Right ventricle myocardium inferior (tissue), 1 donor: ENCODE measurements at regions not wholly inside any gene's neighbourhood (a gene's known extent, or its start where the extent isn't known, plus 50 kb on each side); places are given as distances from the start of the nearest gene placed in this dataset.

Experiments used
- ATAC-seq: fragments of 200-7000 bp; cut with Tn5 transposase; one replicate; pipeline ENCODE4 v1.9.1; 2020; ENCODE audit warnings: mild to moderate bottlenecking, moderate library complexity
- DNase-seq: peaks from one replicate; pipeline ENCODE4 v3.0.0; 2021; ENCODE audit errors: missing footprints
- intact Hi-C: fragments of 100-400 bp; cut with DNase I; formaldehyde crosslinking; loops from one replicate; pipeline ENCODE4 v1.11.0; 2022
- donor health status: DM: no; HTN: yes; CAD: no; lungs with severe emphysema.

DNA sequence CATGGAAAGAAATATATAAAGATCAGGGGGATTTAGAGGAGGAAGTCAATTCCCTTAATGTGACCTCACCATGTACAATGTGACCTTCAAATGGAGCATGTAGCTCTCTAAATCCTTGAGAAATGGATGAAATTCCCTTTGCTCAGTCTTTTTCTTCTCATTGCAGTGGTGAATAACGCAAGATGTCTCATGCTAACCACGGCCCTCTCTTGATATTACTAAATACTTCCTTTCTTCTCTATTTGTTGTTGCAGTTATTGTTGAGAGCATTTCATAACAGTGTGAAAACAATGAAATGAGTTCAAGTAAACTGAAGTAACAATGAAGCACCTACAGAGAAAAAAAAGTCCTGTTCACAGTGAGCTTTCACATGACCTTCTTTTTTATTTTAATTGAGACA lies 55.6 kb downstream of the ZNF281 start:
- intact Hi-C loops = no loop called here
- DNase-seq (no peak), ATAC-seq (no peak)

- intact Hi-C loops = no loop called here
- ATAC-seq (no peak), DNase-seq (no peak)
Observed at GRCh38 chr1:200353232-200353631, 56.6 kb downstream of the ZNF281 start.

DNA sequence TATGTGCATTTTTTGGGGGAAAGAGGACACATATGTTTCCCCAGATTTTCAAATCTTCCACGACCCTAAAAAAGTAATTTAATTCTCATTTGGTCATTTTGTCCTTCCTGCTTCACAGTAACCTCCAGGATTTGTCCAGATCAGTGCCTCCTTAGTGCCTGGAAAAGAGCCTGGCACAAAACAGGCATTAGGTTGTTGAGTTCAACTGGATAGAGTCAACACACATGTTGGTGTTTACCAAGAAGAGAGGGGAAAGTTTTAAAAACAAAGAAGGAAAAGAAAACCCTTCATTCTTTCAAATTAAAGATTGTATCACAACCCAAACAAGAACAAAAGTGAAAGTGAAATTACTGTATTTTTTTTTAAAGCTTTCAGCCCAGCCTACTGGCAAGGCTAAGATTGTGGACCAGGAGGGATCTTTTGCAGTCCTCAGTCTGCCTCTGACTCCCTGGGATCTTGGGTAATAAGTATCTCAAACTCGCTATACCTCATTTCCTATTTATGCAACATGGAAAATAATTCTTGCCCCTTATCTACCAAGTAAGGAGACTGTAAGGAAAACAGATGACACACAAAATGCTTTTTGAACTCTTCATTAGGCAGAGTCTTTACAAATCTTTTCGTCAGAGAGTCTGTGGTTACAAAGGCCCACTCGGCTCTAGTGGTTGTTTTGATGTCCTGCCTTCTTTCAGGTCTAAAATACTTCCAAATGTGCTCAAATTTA lies 57.8 kb downstream of the ZNF281 start:
- no peak for ATAC-seq

DNA sequence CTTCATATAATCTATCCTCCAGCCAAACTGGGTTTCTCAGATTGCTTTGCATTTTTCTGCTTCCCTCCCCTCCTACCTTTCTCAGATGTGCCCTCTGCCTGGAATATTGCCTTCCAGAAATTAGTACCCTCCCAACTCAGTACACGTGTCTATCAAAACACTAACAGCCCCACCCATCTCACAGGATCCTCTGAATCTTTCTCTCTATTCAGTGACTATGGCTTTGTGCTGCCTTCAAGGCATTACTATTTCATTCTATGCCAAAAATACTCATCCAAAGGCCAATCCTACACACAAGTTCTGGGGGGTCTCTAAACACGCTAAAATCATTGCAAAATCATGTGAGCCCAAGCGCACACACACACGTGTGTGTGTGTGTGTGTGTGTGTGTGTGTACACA lies 58.4 kb downstream of the ZNF281 start:
- ATAC-seq = no peak
- intact Hi-C loops = no loop called here
- no peak for DNase-seq

More for the DNA sequence above, 57.8 kb downstream of the ZNF281 start:
- intact Hi-C loops = no loop called here
- DNase-seq = no peak

GRCh38 chr1:200346700-200347099 lies 63.1 kb downstream of the ZNF281 start:
- DNase-seq = no peak
- no peak for ATAC-seq
- intact Hi-C loops = no loop called here

- intact Hi-C loops = no loop called here
- ATAC-seq = no peak
Observed at GRCh38 chr1:200345520-200345919, 64.3 kb downstream of the ZNF281 start.

DNA sequence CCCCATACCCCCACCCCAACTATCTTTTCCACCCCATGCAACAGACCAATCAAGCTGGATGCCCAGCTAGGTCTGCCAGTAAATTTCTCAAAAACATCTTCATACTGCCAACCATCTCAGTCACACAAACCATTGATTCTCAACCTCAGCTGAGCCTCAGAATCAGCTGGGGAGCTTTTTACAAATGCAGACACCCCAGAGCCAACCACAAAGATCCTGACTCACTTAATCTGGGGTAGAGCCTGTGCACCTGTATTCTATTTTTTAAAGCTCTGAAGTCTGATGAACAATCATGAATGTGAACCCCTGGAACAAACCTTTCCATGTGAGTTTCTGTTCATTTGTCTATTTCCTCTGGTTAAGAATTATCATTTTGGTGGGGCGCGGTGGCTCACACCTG lies 66.0 kb downstream of the ZNF281 start:
- DNase-seq = no peak
- no peak for ATAC-seq
- intact Hi-C loops = no loop called here

More at GRCh38 chr1:200345520-200345919, 64.3 kb downstream of the ZNF281 start:
- DNase-seq = no peak

DNA sequence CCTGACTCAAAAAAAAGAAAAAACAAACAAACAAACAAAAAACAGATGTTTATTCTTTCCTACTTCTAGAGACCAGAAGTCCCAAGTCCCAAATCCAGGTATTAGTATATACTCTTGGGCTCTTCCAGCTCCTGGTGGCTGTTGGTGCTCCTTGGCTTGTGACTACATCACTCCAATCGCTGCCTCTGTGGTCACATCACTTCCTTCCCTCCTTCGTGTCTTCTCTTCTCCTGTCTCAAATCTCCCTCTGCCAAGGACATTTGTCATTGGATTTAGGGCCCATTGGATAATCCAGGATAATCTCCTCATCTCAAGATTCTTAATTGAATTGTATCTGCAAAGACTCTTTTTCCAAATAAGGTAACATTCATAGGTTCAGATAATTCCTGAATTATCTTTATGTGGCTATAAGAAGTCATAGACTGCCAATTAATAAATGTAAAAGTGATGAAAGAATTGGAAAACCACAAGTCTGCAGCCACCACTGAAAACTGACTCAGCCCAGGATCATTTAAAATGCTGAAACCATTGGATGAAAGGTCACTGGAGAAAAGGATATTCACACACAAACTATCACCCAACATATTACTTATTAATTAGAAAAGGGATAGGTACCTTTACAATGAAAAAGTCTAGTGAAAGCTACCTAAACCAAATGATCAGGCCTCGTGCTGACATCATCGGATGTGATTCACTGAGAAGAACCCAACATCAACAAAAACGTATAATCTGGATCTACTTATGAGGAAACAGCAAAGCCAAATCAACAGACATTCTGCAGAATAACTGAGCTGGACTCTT lies 67.1 kb downstream of the ZNF281 start:
- no peak for DNase-seq
- ATAC-seq = no peak
- intact Hi-C loops = no loop called here

- intact Hi-C loops = no loop called here
- DNase-seq = no peak
- ATAC-seq = no peak
Observed at GRCh38 chr1:200338451-200338850, 71.4 kb downstream of the ZNF281 start.

- no peak for DNase-seq
- intact Hi-C loops = no loop called here
- ATAC-seq = no peak
Observed at GRCh38 chr1:200337831-200338230, 72.0 kb downstream of the ZNF281 start.

DNA sequence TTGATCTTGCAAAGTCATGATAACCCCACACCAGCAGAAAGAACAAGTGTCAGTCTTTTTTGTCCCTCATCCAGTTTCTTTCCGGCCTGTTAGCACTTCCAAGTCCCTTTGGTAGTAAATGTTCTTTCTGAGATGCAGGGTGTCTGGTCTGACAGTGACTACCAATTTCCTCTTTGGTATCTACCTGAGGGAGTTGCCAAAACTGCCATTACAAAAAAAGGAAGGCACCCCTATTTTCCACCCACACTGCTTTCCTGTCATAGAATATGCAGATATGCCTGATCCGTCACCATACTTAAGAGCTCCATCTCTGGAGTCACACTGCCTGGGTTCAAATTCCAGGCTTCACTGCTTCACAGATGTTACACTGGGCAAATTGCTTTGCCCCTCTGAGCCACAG lies 72.4 kb downstream of the ZNF281 start:
- ATAC-seq = no peak
- DNase-seq = no peak
- intact Hi-C loops = no loop called here

GRCh38 chr1:200336901-200337391 lies 72.9 kb downstream of the ZNF281 start:
- no peak for ATAC-seq
- intact Hi-C loops = no loop called here
- no peak for DNase-seq

DNA sequence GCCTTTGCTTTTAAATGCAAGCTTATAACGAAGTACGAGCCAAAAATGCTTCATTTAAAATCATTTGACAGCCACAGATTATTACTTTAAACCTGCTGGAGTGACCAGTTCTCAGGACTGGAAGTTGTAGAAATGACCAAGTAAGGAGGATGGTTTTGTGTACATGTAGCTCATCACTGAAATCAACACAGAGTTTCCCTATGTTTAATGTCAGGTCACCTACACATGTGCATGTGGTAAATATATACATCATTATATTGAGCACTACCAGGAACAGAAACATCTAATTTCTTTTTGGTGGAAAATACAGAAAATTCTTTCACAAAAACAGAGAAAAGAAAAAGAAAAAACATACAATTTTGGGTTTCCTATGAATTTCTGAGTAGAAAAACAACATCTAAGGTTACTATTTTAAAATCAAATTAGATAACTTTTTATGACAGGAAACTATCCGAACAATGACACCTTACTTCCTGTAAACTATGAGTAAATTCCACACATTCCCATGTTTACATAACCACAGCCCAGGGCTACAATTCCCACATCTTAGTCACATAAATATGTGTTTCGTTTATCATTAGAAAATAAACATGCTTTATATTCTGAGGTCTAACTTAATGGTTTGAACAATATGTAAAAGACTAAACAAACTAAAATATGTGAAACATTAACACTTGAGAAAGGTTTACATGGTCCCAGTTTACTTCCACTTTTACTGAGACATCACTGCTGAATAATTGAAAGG lies 73.6 kb downstream of the ZNF281 start:
- intact Hi-C loops = no loop called here

DNA sequence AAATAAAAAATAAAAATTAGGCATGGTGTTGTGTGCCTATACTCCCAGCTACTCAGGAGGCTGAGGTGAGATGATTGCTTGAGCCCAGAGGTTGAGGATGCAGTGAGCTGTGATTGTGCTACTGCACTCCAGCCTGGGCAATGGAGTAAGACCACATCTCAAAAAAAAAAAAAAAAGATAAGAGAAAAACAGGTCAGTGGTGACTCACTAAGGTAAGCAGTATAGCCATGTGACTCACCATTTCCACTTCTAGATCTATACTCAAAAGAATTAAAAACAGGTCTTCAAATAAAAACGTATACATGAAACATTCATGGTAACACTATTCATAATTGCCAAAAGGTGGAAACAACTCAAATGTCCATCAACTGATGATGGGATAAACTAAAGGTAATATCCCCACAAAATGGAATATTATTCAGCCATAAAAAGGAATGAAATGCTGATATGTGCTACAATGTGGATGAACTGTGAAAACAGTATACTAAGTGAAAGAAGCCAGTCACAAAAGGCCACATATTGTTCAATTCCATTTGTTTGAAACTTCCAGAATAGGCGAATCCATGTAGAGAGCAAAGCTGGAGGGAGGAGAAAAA lies 75.1 kb downstream of the ZNF281 start:
- ATAC-seq (no peak), DNase-seq (no peak)
- intact Hi-C loops = no loop called here

More for the DNA sequence above, 73.6 kb downstream of the ZNF281 start:
- ATAC-seq (no peak), DNase-seq (no peak)

GRCh38 chr1:200333329-200333728 lies 76.5 kb downstream of the ZNF281 start:
- intact Hi-C loops = no loop called here
- DNase-seq (no peak), ATAC-seq (no peak)

DNA sequence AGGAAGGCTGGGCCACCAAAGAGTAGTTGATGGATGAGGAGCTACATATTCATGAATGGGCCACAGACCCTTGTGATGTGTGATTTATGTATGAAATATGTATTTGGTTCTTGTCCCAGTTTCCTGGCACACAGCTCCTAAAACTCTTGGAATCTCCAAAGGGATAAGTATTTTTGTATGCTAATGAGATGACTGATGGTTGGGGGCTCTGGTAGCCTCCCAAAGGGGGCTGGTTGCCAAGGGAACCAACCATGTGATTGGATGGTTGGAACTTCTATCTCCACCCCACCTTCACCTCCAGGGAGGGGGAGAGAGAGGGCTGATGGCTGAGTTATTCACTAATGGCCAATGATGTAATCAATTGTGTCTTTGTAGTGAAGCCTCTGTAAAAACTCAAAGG lies 77.1 kb downstream of the ZNF281 start:
- intact Hi-C loops = no loop called here
- ATAC-seq (no peak), DNase-seq (no peak)

- ATAC-seq = no peak
- intact Hi-C loops = no loop called here
- DNase-seq = no peak
Observed at GRCh38 chr1:200330741-200331428, 79.0 kb downstream of the ZNF281 start.

- no peak for DNase-seq
- no peak for ATAC-seq
- intact Hi-C loops = no loop called here
Observed at GRCh38 chr1:200329208-200329882, 80.5 kb downstream of the ZNF281 start.
